ENCODE measurements at regions not wholly inside any gene's neighbourhood (a gene's known extent, or its start where the extent isn't known, plus 50 kb on each side); places are given as distances from the start of the nearest gene placed in this dataset.
"Not testable (repeated sequence)": the region's sequence is repeated elsewhere in the genome, so short reads cannot be mapped to it uniquely, and the experiment has no call there.

- H3K4me3 ChIP-seq (ENCODE audit: low read length in 3 of 3): no peak overlapping the region
Measured at GRCh38 chr11:88061111-88061510, 114.1 kb downstream of the RAB38 start.

DNA sequence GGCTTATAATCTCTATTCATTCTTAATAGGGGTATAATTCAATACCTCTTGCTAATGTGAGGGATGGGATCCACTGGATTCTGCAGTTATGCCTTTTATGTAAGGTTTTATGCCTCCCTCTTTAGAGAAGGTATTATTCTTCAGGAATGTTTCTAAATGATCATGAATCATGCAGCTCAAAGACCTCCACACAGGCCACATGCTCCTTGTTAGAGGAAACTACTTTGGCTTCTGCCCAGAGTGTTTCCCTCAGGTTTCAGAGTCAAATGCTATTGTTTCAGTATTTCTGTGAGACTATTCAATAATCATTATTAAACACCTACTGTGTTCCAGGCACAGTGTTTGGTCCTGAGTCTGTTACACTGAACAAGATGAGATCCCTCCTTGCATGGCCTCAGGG is 115.9 kb downstream of the RAB38 start:
- Histone ChIP-seq H3K36me3 (ENCODE audit: control insufficient read depth in 3 of 3, insufficient read depth in 3 of 3, low read length in 3 of 3) (no peaks in the 10 kb centered on the region), H3K27me3 (ENCODE audit: control insufficient read depth in 3 of 3, insufficient read depth in 3 of 3, low read length in 3 of 3) (no peaks in the 10 kb centered on the region), H3K9me3 (ENCODE audit: control insufficient read depth in 3 of 3, low read length in 3 of 3) (no peaks in the 10 kb centered on the region), H3K27ac (ENCODE audit: low read depth, low read length) (no peak overlapping the region), H3K4me3 (ENCODE audit: low read length in 3 of 3) (no peak overlapping the region), H3K4me1 (ENCODE audit: control insufficient read depth in 3 of 3, insufficient read depth in 3 of 3, low read length in 3 of 3) (no peaks in the 10 kb centered on the region), H3K9ac (ENCODE audit: low read depth in 1 of 3, low read length in 3 of 3) (no peak overlapping the region)

More at GRCh38 chr11:88061111-88061510, 114.1 kb downstream of the RAB38 start:
- Histone ChIP-seq H3K36me3 (ENCODE audit: control insufficient read depth in 3 of 3, insufficient read depth in 3 of 3, low read length in 3 of 3) (no peaks in the 10 kb centered on the region), H3K27ac (ENCODE audit: low read depth, low read length) (no peak overlapping the region), H3K9me3 (ENCODE audit: control insufficient read depth in 3 of 3, low read length in 3 of 3) (no peaks in the 10 kb centered on the region), H3K9ac (ENCODE audit: low read depth in 1 of 3, low read length in 3 of 3) (no peak overlapping the region), H3K27me3 (ENCODE audit: control insufficient read depth in 3 of 3, insufficient read depth in 3 of 3, low read length in 3 of 3) (no peaks in the 10 kb centered on the region), H3K4me1 (ENCODE audit: control insufficient read depth in 3 of 3, insufficient read depth in 3 of 3, low read length in 3 of 3) (no peaks in the 10 kb centered on the region)

GRCh38 chr11:88051396-88051795 is 123.8 kb downstream of the RAB38 start:
- Histone ChIP-seq H3K9me3 (ENCODE audit: control insufficient read depth in 3 of 3, low read length in 3 of 3) (no peaks in the 10 kb centered on the region), H3K4me1 (ENCODE audit: control insufficient read depth in 3 of 3, insufficient read depth in 3 of 3, low read length in 3 of 3) (no peaks in the 10 kb centered on the region), H3K27me3 (ENCODE audit: control insufficient read depth in 3 of 3, insufficient read depth in 3 of 3, low read length in 3 of 3) (no peaks in the 10 kb centered on the region), H3K27ac (ENCODE audit: low read depth, low read length) (no peak overlapping the region), H3K9ac (ENCODE audit: low read depth in 1 of 3, low read length in 3 of 3) (no peak overlapping the region), H3K4me3 (ENCODE audit: low read length in 3 of 3) (no peak overlapping the region), H3K36me3 (ENCODE audit: control insufficient read depth in 3 of 3, insufficient read depth in 3 of 3, low read length in 3 of 3) (no peaks in the 10 kb centered on the region)

DNA sequence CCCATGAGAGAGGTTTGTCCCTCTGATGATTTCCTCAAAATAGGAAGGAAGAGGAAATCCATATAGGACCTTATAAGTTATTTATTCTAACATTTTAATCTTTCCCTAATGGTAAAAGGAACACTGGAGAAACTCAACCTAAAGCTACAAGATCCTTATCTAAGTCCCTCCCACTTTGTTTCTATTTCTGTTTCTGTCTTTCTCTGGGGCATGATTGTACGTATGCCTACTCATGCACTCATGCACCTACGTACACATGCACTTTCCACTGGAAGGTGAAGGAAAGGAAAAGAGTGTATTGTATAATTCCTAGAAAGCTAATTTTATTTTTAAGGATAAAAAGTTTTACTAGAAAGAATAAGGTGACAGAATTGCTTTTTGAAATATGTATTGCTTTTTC is 125.0 kb downstream of the RAB38 start:
- H3K9me3 ChIP-seq (ENCODE audit: control insufficient read depth in 3 of 3, low read length in 3 of 3): no peaks in the 10 kb centered on the region
- H3K4me1 ChIP-seq (ENCODE audit: control insufficient read depth in 3 of 3, insufficient read depth in 3 of 3, low read length in 3 of 3): no peaks in the 10 kb centered on the region
- H3K27me3 ChIP-seq (ENCODE audit: control insufficient read depth in 3 of 3, insufficient read depth in 3 of 3, low read length in 3 of 3): no peaks in the 10 kb centered on the region
- H3K4me3 ChIP-seq (ENCODE audit: low read length in 3 of 3): no peak overlapping the region
- no peak overlapping the region for H3K27ac ChIP-seq (ENCODE audit: low read depth, low read length)
- H3K9ac ChIP-seq (ENCODE audit: low read depth in 1 of 3, low read length in 3 of 3): no peak overlapping the region
- H3K36me3 ChIP-seq (ENCODE audit: control insufficient read depth in 3 of 3, insufficient read depth in 3 of 3, low read length in 3 of 3): no peaks in the 10 kb centered on the region

- H3K9me3 ChIP-seq (ENCODE audit: control insufficient read depth in 3 of 3, low read length in 3 of 3); H3K4me1 ChIP-seq (ENCODE audit: control insufficient read depth in 3 of 3, insufficient read depth in 3 of 3, low read length in 3 of 3); H3K27me3 ChIP-seq (ENCODE audit: control insufficient read depth in 3 of 3, insufficient read depth in 3 of 3, low read length in 3 of 3); H3K36me3 ChIP-seq (ENCODE audit: control insufficient read depth in 3 of 3, insufficient read depth in 3 of 3, low read length in 3 of 3); H3K9ac ChIP-seq (ENCODE audit: low read depth in 1 of 3, low read length in 3 of 3); H3K27ac ChIP-seq (ENCODE audit: low read depth, low read length); H3K4me3 ChIP-seq (ENCODE audit: low read length in 3 of 3): not testable (repeated sequence)
Measured at GRCh38 chr11:88045288-88045687, 130.0 kb downstream of the RAB38 start.

DNA sequence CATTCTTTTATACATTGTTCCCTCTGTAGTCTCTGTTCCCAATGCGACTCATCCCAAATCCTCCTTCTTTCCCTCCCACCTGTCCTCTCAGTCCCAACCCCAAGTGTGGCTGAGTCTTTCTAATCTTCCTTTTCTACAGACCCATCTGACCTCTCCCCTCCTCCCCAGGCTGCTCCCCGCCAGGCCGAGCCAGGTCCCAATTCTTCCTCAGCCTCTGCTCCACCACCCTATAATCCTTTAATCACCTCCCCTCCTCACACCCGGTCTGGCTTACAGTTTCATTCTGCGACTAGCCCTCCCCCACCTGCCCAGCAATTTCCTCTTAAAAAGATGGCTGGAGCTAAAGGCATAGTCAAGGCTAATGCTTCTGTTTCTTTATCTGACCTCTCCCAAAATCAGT is 130.6 kb downstream of the RAB38 start:
- H3K27ac ChIP-seq (ENCODE audit: low read depth, low read length); H3K27me3 ChIP-seq (ENCODE audit: control insufficient read depth in 3 of 3, insufficient read depth in 3 of 3, low read length in 3 of 3); H3K36me3 ChIP-seq (ENCODE audit: control insufficient read depth in 3 of 3, insufficient read depth in 3 of 3, low read length in 3 of 3); H3K9ac ChIP-seq (ENCODE audit: low read depth in 1 of 3, low read length in 3 of 3); H3K9me3 ChIP-seq (ENCODE audit: control insufficient read depth in 3 of 3, low read length in 3 of 3); H3K4me1 ChIP-seq (ENCODE audit: control insufficient read depth in 3 of 3, insufficient read depth in 3 of 3, low read length in 3 of 3); H3K4me3 ChIP-seq (ENCODE audit: low read length in 3 of 3): not testable (repeated sequence)

DNA sequence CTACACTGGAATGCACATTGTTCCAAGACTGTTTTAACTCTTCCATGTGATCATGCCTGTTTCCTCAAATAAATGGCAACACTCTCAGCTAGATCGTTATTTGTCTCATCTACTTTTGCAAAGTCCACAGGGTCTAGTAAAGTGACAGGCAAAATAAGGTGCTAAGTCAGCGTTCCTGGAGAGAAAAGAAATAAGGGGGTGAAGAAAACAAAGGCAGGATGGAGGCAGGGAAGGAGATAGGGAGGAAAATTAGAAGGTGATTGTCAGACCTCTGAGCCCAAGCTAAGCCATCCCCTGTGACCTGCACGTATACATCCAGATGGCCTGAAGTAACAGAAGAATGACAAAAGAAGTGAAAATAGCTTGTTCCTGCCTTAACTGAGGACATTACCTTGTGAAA is 132.1 kb downstream of the RAB38 start:
- H3K27me3 ChIP-seq (ENCODE audit: control insufficient read depth in 3 of 3, insufficient read depth in 3 of 3, low read length in 3 of 3): peaks cover 0 to 5% (median 3%) of the 10 kb centered on the region in 3 donors
- H3K9ac ChIP-seq (ENCODE audit: low read depth in 1 of 3, low read length in 3 of 3): no peak overlapping the region

DNA sequence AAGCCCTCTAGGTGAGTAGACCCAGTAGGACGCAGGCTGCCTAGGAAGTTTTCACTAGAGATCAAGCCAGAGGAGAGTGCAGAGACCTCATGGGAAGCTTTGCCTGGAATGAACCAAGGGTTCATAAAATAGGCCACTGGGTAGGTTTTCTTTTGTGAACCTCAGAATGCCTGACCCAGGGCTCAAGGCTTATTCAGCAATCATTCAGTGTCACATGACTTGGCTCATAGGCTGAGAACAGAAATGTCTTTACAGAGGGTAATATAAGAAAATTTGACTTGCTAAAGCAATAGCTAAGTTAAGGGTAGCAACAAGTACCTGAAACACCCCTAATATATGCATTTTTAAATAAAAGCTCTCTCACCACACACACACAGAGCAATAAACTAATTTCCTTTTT is 132.6 kb downstream of the RAB38 start:
- no peak overlapping the region for H3K9ac ChIP-seq (ENCODE audit: low read depth in 1 of 3, low read length in 3 of 3)
- H3K36me3 ChIP-seq (ENCODE audit: control insufficient read depth in 3 of 3, insufficient read depth in 3 of 3, low read length in 3 of 3): no peaks in the 10 kb centered on the region
- peaks cover 0 to 5% (median 3%) of the 10 kb centered on the region in 3 donors for H3K27me3 ChIP-seq (ENCODE audit: control insufficient read depth in 3 of 3, insufficient read depth in 3 of 3, low read length in 3 of 3)
- H3K4me1 ChIP-seq (ENCODE audit: control insufficient read depth in 3 of 3, insufficient read depth in 3 of 3, low read length in 3 of 3): peaks cover 0 to 2% (median 0%) of the 10 kb centered on the region in 3 donors
- no peaks in the 10 kb centered on the region for H3K9me3 ChIP-seq (ENCODE audit: control insufficient read depth in 3 of 3, low read length in 3 of 3)
- no peak overlapping the region for H3K27ac ChIP-seq (ENCODE audit: low read depth, low read length)
- H3K4me3 ChIP-seq (ENCODE audit: low read length in 3 of 3): no peak overlapping the region

More for the DNA sequence above, 132.1 kb downstream of the RAB38 start:
- H3K4me3 ChIP-seq (ENCODE audit: low read length in 3 of 3): no peak overlapping the region
- H3K4me1 ChIP-seq (ENCODE audit: control insufficient read depth in 3 of 3, insufficient read depth in 3 of 3, low read length in 3 of 3): peaks cover 0 to 2% (median 0%) of the 10 kb centered on the region in 3 donors
- no peaks in the 10 kb centered on the region for H3K9me3 ChIP-seq (ENCODE audit: control insufficient read depth in 3 of 3, low read length in 3 of 3)
- H3K36me3 ChIP-seq (ENCODE audit: control insufficient read depth in 3 of 3, insufficient read depth in 3 of 3, low read length in 3 of 3): no peaks in the 10 kb centered on the region
- H3K27ac ChIP-seq (ENCODE audit: low read depth, low read length): no peak overlapping the region

- Histone ChIP-seq H3K27me3 (ENCODE audit: control insufficient read depth in 3 of 3, insufficient read depth in 3 of 3, low read length in 3 of 3) (peaks cover 0 to 5% (median 3%) of the 10 kb centered on the region in 3 donors), H3K9me3 (ENCODE audit: control insufficient read depth in 3 of 3, low read length in 3 of 3) (no peaks in the 10 kb centered on the region), H3K4me1 (ENCODE audit: control insufficient read depth in 3 of 3, insufficient read depth in 3 of 3, low read length in 3 of 3) (peaks cover 0 to 2% (median 0%) of the 10 kb centered on the region in 3 donors), H3K9ac (ENCODE audit: low read depth in 1 of 3, low read length in 3 of 3) (no peak overlapping the region), H3K27ac (ENCODE audit: low read depth, low read length) (no peak overlapping the region), H3K36me3 (ENCODE audit: control insufficient read depth in 3 of 3, insufficient read depth in 3 of 3, low read length in 3 of 3) (no peaks in the 10 kb centered on the region), H3K4me3 (ENCODE audit: low read length in 3 of 3) (no peak overlapping the region)
Measured at GRCh38 chr11:88042238-88042637, 133.0 kb downstream of the RAB38 start.

- no peak overlapping the region for H3K4me3 ChIP-seq (ENCODE audit: low read length in 3 of 3)
- no peaks in the 10 kb centered on the region for H3K9me3 ChIP-seq (ENCODE audit: control insufficient read depth in 3 of 3, low read length in 3 of 3)
- no peak overlapping the region for H3K9ac ChIP-seq (ENCODE audit: low read depth in 1 of 3, low read length in 3 of 3)
- peaks cover 0 to 5% (median 3%) of the 10 kb centered on the region in 3 donors for H3K27me3 ChIP-seq (ENCODE audit: control insufficient read depth in 3 of 3, insufficient read depth in 3 of 3, low read length in 3 of 3)
- no peaks in the 10 kb centered on the region for H3K36me3 ChIP-seq (ENCODE audit: control insufficient read depth in 3 of 3, insufficient read depth in 3 of 3, low read length in 3 of 3)
- H3K4me1 ChIP-seq (ENCODE audit: control insufficient read depth in 3 of 3, insufficient read depth in 3 of 3, low read length in 3 of 3): peaks cover 0 to 2% (median 0%) of the 10 kb centered on the region in 3 donors
- H3K27ac ChIP-seq (ENCODE audit: low read depth, low read length): no peak overlapping the region
Measured at GRCh38 chr11:88041679-88042078, 133.6 kb downstream of the RAB38 start.

DNA sequence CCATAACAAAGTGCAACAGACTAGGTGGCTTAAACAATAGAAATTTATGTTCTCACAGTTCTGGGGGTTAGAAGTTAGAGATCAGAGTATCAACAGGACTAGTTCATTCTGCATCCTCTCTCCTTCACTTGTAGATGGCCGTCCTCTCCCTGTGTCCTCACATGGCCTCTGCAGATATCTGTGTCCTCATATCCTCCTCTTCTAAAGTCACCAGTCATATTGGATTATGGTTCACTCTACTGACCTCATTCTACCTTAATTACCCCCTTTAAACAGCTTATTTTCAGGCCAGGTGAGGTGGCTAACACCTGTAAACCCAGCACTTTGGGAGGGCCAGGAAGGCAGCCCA is 135.1 kb downstream of the RAB38 start:
- no peak overlapping the region for H3K9ac ChIP-seq (ENCODE audit: low read depth in 1 of 3, low read length in 3 of 3)
- H3K9me3 ChIP-seq (ENCODE audit: control insufficient read depth in 3 of 3, low read length in 3 of 3): no peaks in the 10 kb centered on the region
- no peaks in the 10 kb centered on the region for H3K36me3 ChIP-seq (ENCODE audit: control insufficient read depth in 3 of 3, insufficient read depth in 3 of 3, low read length in 3 of 3)
- no peak overlapping the region for H3K4me3 ChIP-seq (ENCODE audit: low read length in 3 of 3)
- H3K27me3 ChIP-seq (ENCODE audit: control insufficient read depth in 3 of 3, insufficient read depth in 3 of 3, low read length in 3 of 3): peaks cover 0 to 5% (median 3%) of the 10 kb centered on the region in 3 donors
- no peak overlapping the region for H3K27ac ChIP-seq (ENCODE audit: low read depth, low read length)
- peaks cover 0 to 2% (median 0%) of the 10 kb centered on the region in 3 donors for H3K4me1 ChIP-seq (ENCODE audit: control insufficient read depth in 3 of 3, insufficient read depth in 3 of 3, low read length in 3 of 3)
